GM21737 (cell line): ENCODE measurements at regions not wholly inside any gene's neighbourhood (a gene's known extent, or its start where the extent isn't known, plus 50 kb on each side); places are given as distances from the start of the nearest gene placed in this dataset.
A peak's percentile ranks its signal among the peaks of the same experiment; 100 is the strongest.
"Not testable (repeated sequence)": the region's sequence is repeated elsewhere in the genome, so short reads cannot be mapped to it uniquely, and the experiment has no call there.

Experiments
- ATAC-seq: cut with Tn5 transposase; IDR thresholded peaks from one replicate; pipeline ENCODE4 v1.9.1; 2021; ENCODE audit warnings: mild to moderate bottlenecking, moderate library complexity; ENCODE audit not compliant: unreplicated experiment

DNA sequence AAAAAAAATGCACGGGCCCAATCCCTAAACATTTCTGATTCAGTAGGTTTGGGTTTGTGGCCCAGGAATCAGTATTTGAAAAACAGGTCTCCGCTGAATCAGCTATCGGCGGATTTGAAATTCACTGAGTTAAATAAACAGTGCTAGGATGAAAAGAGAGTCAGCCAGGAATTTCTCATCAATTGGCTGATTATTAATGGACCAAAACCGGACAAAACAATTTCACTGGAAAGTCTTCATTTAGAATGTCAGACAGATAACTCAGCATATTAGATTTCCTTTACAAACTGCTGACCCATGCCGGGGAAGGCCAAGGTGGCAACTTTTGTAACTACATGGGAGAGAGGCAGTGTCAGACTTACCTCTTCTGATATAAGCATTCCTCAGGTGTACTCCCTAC, 99.4 kb upstream of the LSM6 start:
- no peak for ATAC-seq

DNA sequence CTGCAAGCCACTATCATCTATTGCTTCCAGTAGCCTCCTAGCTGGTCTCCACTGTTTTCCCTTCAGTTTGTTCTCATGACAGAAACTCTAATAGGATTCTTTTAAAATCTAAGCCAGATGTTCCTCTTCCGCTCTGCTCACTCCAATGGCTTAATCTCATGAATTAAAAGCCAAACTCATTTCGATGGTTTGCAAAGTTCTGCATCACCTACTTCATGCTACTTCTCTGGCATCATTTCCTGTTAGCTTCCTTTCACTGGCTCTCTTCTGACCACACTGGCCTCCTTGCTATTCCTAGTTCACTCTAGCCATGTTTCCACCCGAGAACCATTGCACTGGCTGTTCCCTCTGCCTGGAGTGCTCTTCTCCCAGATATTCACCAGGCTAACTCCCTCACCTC, 102.0 kb upstream of the LSM6 start:
- no peak for ATAC-seq

DNA sequence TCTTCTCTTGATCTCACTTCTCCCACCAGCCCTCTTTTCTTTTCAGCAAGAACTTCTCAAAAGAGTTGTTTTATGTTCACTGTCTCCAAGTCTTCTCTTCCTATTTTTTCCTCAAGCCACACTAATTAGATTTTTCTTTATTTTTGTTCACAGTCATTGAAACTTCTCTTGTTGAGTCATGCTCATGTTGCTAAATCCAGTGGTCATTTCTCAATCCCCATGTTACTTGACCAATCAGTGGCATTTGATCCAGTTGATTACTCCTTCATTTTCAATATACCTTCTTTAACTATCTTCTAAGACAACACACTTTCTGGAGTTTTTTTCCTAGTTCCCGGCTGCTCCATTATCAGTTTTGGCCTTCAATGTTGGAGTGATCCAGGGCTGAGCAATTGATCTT, 103.1 kb upstream of the LSM6 start:
- no peak for ATAC-seq

DNA sequence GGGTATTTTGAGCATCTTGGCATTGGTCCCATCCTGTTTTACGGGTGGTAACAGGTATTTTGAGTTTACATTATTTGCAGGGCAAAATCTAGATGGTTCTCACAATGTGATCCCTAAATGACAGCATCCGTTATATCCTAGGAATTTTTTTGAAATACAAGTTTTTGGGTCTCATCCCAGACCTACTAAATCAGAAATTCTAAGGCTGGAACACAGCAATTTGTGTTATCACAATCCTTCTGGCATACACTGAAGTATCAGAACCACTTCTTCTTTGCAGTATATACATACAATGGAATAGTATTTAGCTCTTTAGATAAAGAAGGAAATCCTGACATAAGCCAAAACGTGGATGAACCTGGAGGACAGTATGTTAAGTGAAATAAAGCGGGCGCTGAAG, 104.1 kb upstream of the LSM6 start:
- ATAC-seq = no peak

DNA sequence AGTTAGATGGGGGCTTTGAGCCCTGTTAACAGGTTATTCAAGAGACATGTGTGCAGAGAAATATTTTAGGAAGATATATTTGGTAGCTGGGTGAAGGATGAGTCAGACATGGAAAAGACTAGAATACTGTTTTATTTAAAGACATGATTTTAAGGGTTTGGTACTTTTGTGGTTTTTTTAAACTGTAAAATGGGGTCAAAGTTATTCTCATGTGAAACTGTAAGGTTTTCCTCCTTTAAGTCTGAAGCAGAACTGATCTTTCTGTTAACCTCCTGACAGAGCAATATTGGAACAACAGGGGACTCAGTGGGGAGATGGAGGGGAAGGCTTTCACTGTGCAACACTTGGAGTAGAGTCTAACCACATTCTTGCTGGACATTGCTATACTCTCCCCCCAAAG, 112.4 kb upstream of the LSM6 start:
- no peak for ATAC-seq

DNA sequence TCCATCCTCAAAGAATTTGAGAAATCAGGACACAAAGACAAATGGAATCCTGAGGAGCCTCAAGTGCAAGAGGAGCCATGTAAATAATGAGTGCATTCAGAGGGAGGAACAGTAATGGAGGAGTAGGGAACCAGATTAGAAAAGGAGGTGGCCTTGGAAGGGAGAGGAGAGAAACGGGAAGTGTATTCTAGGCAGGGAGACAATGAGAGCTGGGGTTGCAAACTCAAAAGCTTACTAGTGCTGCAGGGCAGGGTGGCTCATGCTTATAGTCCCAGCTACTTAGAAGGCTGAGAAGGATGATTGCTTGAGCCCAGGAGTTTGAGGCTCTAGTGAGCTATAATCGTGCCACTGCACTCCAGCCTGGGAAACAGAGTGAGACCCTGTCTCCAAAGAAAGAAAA, 113.2 kb upstream of the LSM6 start:
- ATAC-seq = no peak

DNA sequence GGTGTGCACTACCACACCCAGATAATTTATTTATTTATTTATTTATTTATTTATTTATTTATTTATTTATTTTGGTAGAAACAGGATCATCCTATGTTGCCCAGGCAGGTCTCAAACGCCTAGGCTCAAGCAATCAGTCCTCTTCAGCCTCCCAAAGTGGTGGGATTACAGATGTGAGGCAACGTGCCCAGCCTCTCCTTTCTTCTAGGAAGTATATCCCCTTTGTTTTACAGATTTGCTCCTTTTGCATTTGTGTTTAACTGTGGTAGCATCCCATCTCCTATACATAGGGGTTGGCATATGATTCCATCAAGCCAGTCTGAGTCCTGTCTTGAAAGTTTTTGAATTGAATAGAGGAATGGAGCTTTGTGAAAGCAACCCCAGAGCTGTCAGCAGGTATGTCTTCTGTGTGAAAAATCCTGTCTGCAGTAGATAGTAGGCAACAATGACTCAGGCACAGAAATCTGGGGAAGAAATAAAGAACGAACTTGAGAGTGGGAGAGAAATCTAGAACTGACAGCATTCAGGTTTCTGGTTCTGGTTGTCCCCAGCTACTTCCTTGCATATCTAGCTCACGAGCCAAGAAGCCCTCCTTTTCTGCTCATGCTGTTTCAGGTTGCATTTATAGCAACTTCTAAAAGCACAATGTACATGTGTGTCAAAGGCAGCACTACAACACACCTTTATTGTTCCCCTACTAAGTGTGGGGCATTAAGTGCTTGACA, 113.7 kb upstream of the LSM6 start:
- ATAC-seq = no peak

DNA sequence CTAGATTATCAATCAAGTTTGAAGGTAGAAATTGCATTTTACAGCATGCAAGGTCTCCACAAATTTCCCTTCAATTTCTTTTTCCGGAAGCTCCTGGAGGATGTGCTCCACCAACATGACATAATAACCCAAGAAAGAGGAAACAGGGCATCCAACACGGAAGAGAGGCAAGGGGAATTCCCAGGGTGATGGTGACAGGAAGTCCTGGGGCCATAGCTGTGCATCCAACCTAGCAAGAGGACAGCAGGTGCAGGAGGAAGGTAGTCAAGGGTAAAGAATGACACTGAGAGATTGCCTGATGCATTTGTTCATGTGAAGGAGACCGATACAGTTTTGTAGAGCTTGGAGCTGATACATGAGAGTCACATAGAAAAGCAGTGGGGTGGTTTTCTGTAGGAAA, 115.7 kb upstream of the LSM6 start:
- peak; percentile 87 for ATAC-seq

DNA sequence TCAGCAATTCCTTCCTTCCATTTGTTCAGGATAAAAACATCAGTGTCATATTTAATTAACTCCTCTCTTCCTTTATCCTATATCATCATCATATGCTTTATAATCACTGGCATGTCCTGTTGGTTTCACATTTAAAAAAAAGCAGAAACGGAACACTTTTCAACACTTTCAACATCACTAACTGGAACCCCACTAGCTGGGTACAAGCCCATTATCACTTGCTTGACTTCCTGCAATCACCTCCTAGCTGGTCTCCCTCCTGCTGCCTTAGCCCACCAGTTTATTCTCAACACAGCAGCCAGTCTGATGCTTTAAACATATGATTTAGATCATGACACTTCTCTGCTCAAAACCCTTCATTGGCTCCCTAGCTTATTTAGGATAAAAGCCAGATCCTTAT, 116.4 kb upstream of the LSM6 start:
- ATAC-seq = peak; percentile 35

DNA sequence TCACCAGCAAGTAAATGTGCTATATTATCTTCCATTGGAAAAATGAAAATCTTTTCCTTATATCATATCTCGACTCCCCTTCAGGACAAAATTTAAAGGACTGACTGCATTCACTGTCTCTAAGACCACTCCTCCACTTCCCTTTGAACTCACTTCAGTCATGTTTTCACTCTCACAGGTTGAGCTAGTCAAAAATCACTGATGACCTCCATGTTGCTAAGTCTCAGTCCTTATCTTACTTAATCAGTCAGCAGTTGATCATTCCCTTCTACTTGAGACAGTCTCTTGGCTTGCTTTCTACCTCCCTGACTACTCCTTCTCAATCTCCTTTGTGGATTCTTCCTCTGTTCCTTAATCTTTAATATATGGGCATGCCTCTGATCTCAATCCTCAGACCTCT, 117.0 kb upstream of the LSM6 start:
- ATAC-seq = no peak

DNA sequence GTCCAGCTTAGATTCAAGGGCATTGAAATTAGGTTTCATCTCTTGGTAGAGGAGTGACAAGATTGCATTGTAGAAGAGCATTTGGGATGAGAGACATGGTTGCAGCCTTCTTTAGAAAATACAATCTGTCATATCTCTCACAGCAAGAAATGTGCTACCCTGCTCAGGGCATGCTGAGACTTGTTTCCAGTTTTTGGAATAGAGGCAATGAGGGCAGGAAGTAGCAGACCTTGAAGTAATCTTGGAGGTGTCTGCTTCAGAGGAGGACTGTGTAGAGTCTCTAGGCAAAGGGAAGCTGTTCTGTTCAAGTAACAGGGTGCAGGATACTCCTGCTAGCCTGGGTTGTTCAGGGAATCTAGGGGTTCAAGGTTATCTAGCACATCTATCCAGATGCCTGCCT, 116.1 kb upstream of the ZNF827 start:
- no peak for ATAC-seq

DNA sequence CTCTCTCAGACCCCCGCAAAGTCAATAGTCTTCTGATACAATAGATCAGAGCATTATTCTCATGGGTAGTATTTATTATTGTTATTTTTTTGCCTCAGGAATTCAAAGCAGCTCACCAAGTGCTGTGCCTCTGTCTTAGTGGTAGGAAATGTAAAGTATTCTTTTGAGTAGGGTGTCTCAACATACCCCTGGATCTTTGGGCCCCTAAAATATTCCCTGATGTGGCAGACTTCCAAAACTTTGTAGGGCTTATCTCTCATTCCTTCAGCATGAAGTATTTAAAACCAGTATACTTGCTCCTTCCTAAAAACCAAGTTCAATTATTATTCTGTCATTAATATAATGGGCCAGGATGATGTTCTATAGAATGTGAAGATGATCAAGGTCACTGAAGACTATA, 115.3 kb upstream of the ZNF827 start:
- no peak for ATAC-seq

DNA sequence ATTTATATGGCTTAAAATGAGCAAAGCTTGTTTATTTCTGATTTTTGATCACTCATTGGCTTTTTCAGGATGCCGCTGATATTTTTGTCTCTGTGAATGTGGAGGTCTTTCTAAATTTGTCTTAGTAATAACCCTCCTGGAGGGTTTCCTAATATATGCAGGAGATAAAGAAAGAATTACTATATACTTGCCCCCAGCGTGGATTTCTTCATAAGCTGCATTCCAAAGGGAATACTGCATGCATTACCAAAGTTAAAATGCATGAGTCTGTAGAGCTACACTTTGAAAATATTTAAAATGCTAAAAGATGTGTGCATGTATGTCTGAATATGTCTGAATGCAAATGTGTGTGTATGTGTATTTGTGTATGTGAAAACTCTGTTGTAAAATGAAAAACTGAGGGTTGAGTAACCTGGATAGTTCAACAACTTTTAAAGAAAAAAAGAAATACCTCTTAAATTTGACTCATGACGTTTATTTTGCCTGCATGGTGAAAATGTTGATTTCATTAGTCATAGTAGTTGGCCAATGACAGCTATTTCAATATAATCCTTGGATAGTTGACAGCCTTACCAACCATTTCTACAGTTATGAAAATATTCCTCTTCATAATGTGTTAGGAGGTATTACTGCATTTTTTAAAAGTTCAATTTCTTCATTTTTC, 113.2 kb upstream of the ZNF827 start:
- ATAC-seq = no peak

DNA sequence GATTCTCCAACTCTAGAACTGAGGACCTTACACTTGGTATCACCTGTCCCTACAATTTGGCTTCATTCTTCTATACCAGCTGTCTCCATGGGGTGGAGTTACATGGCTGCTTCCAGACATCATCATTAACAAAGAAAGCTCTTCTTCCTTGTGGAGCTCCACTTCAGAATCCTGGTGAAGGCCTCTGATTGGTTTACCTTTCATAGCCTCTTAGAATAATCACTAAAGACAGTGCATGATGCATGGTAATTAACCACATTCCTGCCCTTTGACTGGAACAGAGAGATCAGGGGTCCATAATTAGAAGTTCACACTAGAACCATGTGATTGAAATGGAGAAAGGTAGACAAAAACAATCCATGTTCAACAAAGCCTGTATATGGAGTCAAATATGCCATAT, 112.6 kb upstream of the ZNF827 start:
- ATAC-seq = no peak

DNA sequence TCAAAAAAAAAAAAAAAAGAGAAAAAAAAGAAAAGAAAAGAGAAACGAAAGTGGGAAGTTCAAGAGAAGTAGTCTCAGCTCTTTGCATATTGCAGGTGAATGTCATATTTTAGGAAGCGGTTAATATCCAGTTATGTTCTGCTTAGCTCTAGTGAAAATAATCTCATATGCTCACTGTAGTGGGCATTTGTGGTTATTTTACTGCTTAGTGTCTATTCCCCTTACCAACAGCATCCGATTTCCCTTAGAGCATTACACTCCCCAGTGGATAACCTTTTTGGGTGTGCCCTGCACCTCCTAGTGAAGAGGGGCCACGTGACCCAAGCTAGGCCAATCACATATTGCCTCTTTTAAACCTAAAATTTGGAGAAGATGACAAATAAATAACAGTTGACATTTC, 111.2 kb upstream of the ZNF827 start:
- ATAC-seq = peak; percentile 90

DNA sequence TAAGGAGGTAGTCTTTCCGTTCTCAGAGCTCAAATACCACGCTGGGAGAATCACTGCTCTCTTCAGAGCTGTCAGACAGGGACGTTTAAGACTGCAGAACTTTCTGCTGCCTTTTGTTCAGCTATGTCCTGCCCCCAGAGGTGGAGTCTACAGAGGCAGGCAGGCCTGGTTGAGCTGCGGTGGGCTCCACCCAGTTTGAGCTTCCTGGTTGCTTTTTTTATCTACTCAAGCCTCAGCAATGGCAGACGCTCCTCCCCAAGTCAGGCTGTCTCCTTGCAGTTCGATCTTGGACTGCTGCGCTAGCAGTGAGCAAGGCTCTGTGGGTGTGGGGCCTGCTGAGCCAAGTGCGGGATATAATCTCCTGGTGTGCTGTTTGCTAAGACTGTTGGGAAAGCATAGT, 109.1 kb upstream of the ZNF827 start:
- ATAC-seq = not testable (repeated sequence)

DNA sequence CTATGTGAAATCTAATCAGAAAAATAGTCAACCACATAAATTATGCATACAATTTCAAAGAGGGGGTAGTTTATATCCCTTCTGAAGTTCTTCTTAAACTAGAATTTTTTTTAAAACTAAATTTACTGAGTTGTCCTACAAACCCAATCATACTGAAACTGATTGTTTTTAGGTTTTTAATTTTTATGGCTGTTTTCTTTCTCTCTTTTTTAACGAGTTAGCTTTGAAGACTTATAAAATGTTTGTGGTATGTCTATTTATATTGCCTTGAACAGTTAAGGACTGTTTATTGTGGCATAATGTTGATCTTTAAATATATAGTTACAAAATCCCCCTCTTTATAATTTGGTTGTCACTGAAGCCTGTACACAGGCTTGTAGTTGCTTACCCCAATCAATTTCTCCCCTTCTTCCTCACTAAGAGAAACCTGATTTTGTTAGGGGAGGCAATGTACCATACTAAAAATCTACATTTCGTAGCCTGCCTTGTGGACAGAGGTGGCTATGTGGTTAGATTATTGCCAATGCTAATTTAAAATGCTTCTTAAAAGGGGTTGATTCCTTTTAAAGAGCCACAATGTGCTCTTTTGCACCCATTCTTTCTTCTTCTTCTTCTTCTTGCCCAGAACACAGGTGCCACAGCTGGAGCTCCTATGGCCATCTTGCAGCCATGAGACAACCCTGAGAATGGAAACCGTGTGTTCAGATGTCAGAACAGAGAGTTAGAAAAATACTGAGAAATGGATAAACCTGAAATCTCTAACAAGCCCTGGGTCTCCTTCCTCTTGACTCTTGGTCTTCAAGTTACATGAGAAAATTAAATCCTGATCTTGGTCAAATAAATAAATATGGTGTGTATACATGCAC, 102.7 kb upstream of the ZNF827 start:
- ATAC-seq = no peak

DNA sequence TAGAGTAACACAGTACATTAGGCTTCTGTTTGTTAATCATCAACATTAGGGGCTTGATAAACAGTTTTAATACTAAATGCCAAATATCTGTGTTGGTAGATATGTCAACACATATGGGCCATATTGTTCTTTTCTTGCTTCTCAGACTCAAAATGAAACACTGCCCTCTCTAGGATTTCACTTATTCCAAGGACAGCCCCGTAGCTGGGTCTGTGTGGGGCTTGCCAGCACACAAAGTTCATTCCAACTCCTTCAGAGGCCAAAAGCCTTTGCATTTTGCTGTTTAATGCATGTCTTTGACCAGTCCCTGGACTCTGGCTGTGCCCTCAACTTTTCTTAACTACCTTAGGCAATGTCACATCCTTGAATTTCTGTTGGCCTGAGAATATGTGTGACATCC, 102.0 kb upstream of the ZNF827 start:
- no peak for ATAC-seq

DNA sequence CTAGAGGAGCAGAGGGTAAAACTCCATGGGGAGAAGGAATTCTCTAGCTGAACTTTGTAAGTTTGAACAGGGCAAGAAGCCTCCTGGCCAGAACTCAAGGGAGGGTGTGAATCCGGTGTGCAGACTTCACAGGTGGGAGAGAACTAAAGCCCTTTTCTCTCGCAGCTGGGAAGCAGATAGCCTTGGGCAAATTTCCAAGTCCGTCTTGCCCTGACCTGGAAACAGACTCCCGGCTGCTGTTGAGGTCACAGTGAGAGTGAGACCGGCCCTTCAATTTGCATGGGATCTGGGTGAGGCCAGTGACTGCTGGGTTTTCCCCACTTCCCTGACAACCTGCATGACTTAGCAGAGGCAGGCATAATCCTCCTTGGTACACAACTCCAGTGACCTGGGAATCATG, 94.5 kb upstream of the ZNF827 start:
- no peak for ATAC-seq

DNA sequence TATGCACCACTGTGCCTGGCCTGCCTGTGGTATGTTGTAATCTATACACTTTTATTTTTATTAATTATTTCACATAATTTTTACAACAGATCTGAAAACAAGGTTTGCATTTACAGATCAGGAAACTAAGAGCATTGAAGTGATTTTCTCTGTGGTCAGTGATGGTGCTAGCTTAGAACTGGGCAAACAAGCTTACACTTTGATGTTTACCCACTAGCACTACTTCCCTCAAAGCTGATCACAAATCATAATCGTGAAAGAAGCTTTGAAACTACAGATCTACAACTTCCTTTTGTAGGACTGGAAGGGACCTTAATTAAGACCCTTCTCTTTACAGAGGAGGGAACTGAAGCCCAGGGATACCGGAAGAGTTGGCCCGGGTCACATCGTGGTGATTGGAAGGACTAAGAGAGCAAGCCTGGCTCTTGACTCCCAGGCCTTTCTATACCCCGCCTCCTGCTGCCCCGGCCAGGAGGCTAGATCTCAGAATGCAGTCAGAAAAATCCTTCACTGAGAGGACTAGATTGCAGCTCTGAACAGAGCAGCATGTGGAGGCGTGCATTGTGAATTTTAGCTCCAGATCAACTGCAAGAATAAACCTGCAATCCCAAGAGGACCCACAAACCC, 93.7 kb upstream of the ZNF827 start:
- no peak for ATAC-seq

DNA sequence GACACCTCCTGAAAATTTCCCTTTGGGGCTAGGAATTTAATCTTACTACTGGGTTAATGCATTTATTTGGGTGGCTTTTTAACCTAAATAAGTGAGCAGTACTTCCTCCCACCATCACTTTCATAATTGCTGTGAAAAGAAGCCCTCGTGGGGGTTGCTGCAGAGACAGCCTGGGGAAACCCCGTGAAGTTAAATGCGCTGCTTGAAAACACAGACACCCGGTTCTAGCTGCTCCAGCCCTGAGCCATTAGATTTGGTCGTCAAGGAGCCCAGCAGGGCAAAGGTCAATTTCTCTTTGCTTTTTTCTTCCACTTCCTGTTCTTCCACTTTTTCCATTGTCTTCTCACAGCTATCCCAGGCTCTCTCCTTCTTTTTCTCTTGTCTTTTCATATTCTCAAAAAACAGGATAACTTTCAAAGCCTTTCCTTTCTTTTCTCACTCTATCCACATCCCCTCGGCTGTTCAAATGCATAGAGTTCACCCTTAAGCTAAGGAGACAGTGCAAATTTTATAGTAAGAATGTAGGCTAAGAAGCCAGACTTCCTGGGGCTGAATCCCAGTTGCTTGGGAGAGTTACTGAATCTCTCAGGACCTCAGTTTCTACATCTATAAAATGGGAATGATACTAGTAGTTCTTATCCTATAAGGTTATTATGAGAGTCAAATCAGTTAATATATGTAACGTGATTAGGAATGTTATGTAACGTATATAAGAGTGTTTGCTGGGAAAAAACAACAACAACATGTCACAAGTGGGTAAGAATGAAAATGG, 91.5 kb upstream of the ZNF827 start:
- ATAC-seq = peak; percentile 78
